GM20000 (cell line): ENCODE measurements at regions not wholly inside any gene's neighbourhood (a gene's known extent, or its start where the extent isn't known, plus 50 kb on each side); places are given as distances from the start of the nearest gene placed in this dataset.

Source experiments
- DNase-seq: peaks from one replicate; pipeline ENCODE4 v3.0.0; 2012; ENCODE audit warnings: low spot score
- TF ChIP-seq, protein P1 (sequence below): IDR thresholded peaks from 2 replicates; pipeline ENCODE4 v1.5.1; 2012; ENCODE audit warnings: mild to moderate bottlenecking, control low read depth; ENCODE audit errors: extremely low read depth, missing control alignments

DNA sequence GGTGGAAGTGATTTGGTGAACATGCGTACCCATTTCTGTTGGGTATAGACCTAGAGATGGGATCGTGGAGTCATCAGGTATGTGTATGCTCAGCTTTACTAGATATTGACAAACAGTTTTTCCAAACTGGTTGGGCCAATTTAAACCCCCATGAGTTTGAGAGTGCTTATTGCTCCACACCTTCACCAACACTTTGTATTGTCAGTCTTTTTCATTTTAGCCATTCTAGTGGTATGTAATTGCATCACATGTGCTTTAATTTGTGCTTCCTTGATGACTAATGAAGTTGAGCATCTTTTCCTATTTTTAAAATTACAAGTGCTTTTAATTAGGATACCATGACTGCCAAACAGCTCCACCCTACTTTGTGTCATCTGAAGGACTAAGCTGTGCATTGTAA, 158.9 kb upstream of the AKIRIN2 start:
- DNase-seq, result no peak

DNA sequence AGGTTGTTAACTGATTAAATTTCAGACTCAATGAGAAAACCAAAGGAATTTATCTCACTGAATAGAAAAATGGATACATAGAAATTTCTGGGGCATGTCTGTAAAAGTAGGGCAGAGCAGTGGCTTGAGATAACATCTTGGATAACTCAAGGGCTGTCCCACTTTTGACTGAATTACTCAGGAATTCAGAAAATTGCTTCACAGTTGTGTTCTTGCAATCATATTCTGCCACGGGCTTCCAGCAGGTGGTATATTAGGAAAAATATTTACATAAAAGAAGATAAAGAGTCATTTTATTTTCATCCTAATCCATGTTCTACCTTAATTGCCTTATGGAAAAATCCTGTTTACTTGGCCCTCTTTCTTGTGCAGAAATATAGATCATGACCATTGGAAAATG, 156.4 kb upstream of the AKIRIN2 start:
- no peak for DNase-seq
- TF ChIP-seq, protein P1, sequence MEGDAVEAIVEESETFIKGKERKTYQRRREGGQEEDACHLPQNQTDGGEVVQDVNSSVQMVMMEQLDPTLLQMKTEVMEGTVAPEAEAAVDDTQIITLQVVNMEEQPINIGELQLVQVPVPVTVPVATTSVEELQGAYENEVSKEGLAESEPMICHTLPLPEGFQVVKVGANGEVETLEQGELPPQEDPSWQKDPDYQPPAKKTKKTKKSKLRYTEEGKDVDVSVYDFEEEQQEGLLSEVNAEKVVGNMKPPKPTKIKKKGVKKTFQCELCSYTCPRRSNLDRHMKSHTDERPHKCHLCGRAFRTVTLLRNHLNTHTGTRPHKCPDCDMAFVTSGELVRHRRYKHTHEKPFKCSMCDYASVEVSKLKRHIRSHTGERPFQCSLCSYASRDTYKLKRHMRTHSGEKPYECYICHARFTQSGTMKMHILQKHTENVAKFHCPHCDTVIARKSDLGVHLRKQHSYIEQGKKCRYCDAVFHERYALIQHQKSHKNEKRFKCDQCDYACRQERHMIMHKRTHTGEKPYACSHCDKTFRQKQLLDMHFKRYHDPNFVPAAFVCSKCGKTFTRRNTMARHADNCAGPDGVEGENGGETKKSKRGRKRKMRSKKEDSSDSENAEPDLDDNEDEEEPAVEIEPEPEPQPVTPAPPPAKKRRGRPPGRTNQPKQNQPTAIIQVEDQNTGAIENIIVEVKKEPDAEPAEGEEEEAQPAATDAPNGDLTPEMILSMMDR, result no peak

More for the DNA sequence above, 158.9 kb upstream of the AKIRIN2 start:
- TF ChIP-seq, protein P1, result no peak

DNA sequence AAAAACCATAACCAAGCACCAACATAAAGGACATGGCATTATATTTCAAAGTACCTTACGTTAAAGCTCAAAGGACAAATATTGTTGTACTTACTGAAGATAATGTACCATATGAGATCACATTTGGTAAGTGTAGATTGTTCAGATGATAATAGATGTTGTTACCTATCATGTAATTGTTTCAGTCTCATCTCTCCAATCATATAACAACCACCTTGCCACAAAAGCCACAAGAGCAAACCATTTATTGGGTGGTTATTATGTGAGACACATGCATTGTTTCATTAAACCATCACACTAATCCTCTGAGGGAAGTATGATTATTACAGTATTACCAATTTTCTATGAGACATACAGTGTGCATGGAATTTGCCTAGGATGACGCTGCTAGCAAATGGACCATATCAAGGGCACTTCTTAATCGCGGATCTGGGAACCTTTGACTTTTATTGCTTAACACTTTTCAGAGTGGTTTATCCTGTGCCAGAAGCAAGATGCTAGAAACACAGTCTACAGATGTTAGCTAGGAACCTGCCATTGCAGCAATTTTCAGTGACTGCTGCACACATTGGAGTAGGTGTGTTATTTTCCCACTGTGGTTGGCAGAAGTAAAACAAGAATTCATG, 149.8 kb upstream of the AKIRIN2 start:
- DNase-seq, result no peak
- TF ChIP-seq, protein P1, result no peak

DNA sequence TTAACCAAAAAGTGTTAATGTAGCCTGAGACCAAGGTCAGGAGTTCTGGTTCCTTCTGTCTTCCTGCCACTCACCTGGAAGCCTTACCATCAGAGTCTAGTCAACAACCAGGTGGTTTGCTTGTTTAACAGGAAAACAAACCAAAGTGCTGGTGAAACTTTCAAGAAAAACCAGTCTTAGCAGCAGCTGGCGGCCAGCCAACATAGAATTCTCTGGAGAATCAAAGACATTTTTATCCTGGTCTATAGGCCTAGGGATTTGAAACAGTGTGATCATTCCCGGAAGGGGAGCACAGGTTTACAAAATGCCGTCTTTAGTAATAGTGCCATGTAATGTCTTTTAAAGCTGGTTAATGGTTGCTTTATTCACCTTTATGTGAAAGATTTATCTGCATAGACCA, 146.6 kb upstream of the AKIRIN2 start:
- TF ChIP-seq, protein P1, result no peak
- DNase-seq, result no peak

DNA sequence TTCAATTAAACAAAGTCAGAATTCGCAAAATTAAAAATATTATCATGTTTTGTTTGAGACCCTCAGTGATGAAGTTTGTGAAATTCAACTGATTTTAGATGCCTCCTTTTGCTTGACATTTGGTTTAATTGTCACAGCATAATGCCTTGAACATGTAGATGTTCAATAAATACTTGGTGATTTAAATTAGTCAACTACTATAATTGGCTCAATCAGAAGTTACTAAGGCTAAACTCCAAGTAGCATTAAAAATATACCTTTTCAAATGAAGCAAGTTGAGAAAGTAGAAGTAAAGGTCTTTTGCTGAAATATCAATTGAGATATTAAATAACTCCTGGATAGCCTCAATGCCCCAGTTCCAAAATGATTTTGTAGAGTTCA, 145.8 kb upstream of the AKIRIN2 start:
- no peak for DNase-seq
- TF ChIP-seq, protein P1, result no peak

DNA sequence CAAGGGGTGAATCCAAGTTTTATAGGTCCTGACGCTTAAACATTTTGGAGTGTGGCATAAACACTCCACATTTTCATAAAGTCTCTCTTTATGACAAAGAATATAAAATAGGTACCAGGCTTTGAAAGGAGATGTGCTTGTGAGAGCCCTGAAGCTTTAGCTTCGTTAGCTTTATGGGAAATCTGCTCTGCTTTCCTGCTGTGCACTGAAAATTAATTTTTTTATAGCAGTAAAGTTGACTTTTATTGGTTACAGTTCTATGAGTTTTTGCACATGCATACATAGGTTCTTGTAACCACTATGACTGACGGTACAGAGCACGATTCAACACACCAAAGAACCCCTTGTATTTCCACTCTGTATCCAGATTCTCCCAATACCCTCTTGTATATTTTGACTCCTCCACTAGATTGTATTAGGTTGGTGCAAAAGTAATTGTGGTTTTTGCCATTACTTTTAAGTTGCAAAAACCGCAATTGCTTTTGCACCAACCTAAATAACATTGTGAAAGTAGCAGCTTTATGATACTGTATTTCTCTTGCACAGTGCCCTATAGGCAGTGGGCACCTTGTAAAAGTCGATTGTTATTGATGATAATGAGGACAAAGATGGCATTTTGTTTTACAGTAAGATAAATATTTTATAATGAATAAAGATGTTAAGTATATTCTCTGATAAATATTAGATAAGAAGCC, 145.2 kb upstream of the AKIRIN2 start:
- no peak for DNase-seq
- TF ChIP-seq, protein P1, result no peak

DNA sequence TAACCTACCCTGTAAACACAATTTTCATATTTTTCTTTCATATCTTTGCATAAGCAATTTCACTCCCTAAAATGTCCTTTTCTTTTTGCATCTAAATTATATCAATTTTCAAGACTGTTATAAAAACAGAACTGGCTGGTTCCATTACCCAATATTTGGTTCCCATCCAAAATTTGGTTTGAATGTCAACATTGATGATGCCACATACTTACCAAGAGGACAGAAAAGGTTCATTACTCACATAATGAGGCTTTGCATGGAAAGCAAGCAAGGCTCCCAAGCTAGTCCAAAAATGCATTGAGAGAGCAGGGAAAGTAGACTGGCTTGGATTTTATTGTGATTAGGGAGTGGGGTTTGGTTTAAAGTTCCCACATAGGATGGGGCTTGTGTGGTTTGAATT, 144.4 kb upstream of the AKIRIN2 start:
- DNase-seq, result no peak
- TF ChIP-seq, protein P1, result no peak
